Brain microvascular endothelial cell (primary cell): ENCODE measurements at regions not wholly inside any gene's neighbourhood (a gene's known extent, or its start where the extent isn't known, plus 50 kb on each side); places are given as distances from the start of the nearest gene placed in this dataset.
"Not testable (repeated sequence)": the region's sequence is repeated elsewhere in the genome, so short reads cannot be mapped to it uniquely, and the experiment has no call there.

Experiments used
- DNase-seq: peaks from one replicate; pipeline ENCODE4 v3.0.0-alpha.2; 2020
- H3K27ac ChIP-seq: fragments of 250-450 bp; sonication (Bioruptor Pico); 2 replicates; pipeline ENCODE4 v1.5.1; 2020; ENCODE audit warnings: mild to moderate bottlenecking, moderate library complexity
- H3K27me3 ChIP-seq: fragments of 250-450 bp; sonication (Bioruptor Pico); replicated peaks from 2 replicates; pipeline ENCODE4 v1.5.1; 2020; ENCODE audit warnings: mild to moderate bottlenecking
- H3K36me3 ChIP-seq: fragments of 250-450 bp; sonication (Bioruptor Pico); replicated peaks from 2 replicates; pipeline ENCODE4 v1.5.1; 2020; ENCODE audit warnings: mild to moderate bottlenecking
- H3K4me3 ChIP-seq: 2 replicates; pipeline ENCODE4 v1.5.1; 2011; ENCODE audit warnings: low read depth, mild to moderate bottlenecking, control low read depth, low read length, moderate library complexity
- in situ Hi-C: cut with HindIII; loops from 2 replicates; pipeline ENCODE4 v1.10.0; 2017; ENCODE audit warnings: low sequenced_read_pairs, low pct_ligation_motif_present
- TF ChIP-seq, protein P1 (sequence below): IDR thresholded peaks from 2 replicates; pipeline ENCODE4 v1.5.1; 2011; ENCODE audit warnings: low read depth, mild to moderate bottlenecking, moderate library complexity, low read length, control low read depth, inconsistent platforms; ENCODE audit errors: missing control alignments

DNA sequence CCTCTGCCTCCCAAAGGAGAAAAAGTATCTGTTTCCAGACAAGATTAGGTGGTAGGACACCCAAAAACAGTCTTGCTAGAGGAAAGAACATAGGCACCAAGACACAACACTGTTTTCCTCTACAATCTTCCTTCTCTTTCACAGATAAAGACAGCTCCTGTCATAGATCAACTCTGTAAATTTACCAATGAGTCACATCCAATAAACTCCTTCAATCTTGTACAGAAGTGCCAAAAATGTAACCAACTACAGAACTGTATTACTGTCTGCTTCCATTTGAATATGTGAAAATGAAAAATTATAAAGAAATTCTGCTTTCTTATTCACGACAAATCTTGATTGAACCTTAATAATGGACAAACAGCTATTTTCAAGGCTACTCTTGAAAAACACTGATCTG is 286.9 kb downstream of the PLK2 start:
- in situ Hi-C loops = no loop called here

DNA sequence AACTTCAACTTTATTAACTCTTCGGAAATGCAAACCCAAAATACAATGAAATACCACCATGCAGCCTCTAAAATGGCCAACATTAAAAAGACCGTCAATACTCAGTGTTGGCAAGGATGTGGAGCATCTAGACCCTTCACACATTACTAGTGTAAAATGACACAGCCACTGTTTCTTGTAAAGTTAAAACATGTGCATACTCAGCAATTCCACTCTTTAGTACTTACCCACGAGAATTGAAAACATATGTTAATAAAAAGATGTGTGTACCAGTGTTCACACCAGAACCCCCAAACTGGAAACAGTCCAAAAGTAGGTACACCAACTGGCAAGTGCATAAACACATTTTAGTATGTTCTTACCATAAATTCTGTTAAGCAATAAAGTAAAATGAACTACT is 294.7 kb downstream of the PLK2 start:
- DNase-seq = no peak
- no peak overlapping the region for H3K4me3 ChIP-seq
- H3K27me3 ChIP-seq = no peaks in the 10 kb centered on the region
- H3K36me3 ChIP-seq = no peaks in the 10 kb centered on the region
- TF ChIP-seq, protein P1, sequence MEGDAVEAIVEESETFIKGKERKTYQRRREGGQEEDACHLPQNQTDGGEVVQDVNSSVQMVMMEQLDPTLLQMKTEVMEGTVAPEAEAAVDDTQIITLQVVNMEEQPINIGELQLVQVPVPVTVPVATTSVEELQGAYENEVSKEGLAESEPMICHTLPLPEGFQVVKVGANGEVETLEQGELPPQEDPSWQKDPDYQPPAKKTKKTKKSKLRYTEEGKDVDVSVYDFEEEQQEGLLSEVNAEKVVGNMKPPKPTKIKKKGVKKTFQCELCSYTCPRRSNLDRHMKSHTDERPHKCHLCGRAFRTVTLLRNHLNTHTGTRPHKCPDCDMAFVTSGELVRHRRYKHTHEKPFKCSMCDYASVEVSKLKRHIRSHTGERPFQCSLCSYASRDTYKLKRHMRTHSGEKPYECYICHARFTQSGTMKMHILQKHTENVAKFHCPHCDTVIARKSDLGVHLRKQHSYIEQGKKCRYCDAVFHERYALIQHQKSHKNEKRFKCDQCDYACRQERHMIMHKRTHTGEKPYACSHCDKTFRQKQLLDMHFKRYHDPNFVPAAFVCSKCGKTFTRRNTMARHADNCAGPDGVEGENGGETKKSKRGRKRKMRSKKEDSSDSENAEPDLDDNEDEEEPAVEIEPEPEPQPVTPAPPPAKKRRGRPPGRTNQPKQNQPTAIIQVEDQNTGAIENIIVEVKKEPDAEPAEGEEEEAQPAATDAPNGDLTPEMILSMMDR = no peak
- H3K27ac ChIP-seq = no peak overlapping the region
- in situ Hi-C loops = no loop called here

More for the DNA sequence above, 286.9 kb downstream of the PLK2 start:
- no peaks in the 10 kb centered on the region for H3K36me3 ChIP-seq
- no peak for DNase-seq
- H3K4me3 ChIP-seq = no peak overlapping the region
- no peaks in the 10 kb centered on the region for H3K27me3 ChIP-seq
- H3K27ac ChIP-seq = no peak overlapping the region
- TF ChIP-seq, protein P1 = no peak

DNA sequence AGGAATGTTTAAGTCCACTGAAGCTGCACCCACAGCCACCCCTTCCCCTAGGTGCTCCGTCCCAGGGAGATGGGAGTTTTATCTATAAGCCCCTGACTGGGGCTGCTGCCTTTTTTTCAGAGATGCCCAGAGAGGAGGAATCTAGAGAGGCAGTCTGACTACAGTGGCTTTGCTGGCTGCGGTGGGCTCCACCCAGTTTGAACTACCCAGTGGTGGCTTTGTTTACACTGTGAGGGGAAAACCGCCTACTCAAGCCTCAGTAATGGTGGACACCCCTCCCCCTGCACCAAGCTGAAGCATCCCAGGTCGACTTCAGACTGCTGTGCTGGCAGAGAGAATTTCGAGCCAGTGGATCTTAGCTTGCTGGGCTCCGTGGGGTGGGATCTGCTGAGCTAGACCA is 298.0 kb downstream of the PLK2 start:
- H3K27ac ChIP-seq, H3K4me3 ChIP-seq, in situ Hi-C loops, DNase-seq, H3K27me3 ChIP-seq, H3K36me3 ChIP-seq: not testable (repeated sequence)

DNA sequence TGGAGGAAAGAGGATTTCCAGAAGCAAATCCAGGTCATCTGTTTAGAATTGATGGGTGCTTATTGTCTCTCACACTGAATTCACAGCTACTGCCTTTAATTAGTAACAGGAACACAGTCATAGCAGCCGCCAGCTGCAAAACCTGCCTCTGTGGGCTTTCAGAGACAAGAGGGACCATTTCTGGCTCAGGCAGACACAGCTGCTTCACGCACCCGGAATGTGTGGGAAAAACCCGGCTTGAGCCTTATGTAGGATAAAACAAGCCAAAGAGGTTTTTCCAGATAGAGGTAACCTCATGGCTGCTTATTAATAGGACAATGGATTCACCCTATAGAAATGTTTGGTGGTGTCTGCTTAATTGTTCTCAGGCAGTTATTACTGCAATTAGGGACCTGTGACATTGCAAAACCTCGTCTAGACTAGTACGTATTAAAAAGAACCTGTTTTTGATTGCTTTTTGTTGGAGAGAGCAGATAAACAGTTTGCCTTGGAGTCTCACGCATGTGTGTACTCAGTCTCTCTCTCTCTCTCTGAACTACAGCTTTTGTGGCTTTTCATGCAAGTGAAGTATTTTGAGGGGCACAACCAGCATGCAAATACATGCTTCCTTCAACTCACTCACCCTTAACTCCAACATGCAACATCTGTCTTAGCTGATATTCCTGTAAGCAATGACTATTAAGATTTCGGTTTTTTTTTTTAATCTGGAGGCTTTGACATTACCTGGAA is 302.7 kb downstream of the PLK2 start:
- TF ChIP-seq, protein P1 = no peak
- in situ Hi-C loops = no loop called here
- peak; percentile 52 for DNase-seq
- Histone ChIP-seq H3K27ac (no peak overlapping the region), H3K27me3 (no peaks in the 10 kb centered on the region), H3K36me3 (no peaks in the 10 kb centered on the region), H3K4me3 (no peak overlapping the region)

DNA sequence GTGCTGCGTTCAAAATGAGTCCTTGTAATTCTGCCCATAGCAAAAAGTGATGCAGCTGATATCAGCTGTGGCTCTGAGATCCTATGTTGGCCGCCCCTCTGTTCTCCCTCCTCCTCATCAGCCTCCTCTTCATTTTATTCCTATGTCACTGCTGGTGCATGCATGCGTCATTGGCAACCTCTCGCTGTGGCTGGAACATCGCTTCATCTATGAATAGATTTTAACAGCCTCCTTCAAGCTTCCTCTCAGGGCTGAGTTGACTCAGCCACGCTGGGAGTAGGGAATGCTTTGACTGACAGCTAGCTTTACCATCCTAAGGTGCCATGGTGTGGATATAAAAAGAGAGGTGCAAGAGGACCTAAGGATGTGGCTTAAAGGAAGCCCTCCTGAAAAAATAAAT is 303.5 kb downstream of the PLK2 start:
- in situ Hi-C loops = no loop called here
- Histone ChIP-seq H3K27ac (no peak overlapping the region), H3K36me3 (no peaks in the 10 kb centered on the region), H3K27me3 (no peaks in the 10 kb centered on the region), H3K4me3 (no peak overlapping the region)
- peak; percentile 70 for DNase-seq
- TF ChIP-seq, protein P1 = no peak

DNA sequence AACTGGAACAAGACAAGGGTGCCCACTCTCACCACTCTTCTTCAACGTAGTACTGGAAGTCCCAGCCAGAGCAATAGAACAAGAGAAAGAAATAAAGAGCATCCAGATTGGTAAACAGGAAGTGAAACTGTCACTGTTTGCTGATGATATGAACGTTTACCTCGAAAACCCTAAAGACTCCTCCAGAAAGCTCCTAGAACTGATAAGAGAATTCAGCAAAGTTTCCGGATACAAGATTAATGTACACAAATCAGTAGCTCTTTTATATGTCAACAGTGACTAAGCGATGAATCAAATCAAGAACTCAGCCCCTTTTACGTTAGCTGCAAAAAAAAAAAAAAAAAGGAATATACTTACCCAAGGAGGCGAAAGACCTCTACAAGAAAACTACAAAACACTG is 306.6 kb downstream of the PLK2 start:
- in situ Hi-C loops = no loop called here
- H3K27me3 ChIP-seq = no peaks in the 10 kb centered on the region
- no peak overlapping the region for H3K27ac ChIP-seq
- TF ChIP-seq, protein P1 = no peak
- peak; percentile 6 for DNase-seq
- no peaks in the 10 kb centered on the region for H3K36me3 ChIP-seq
- H3K4me3 ChIP-seq = no peak overlapping the region
